Pancreas (tissue), 10 donors: ENCODE measurements at regions not wholly inside any gene's neighbourhood (a gene's known extent, or its start where the extent isn't known, plus 50 kb on each side); places are given as distances from the start of the nearest gene placed in this dataset.

Source experiments
- ATAC-seq, 4 donors: fragments of 200-7000 bp; cut with Tn5 transposase; one replicate each; pipeline versions ENCODE4 v1.8.0 to v1.9.1; 2020; ENCODE audit warnings: mild to moderate bottlenecking in 4 of 4, moderate library complexity in 4 of 4
- DNase-seq, 6 donors: peaks; one replicate each; pipeline ENCODE4 v3.0.0-alpha.2; 2020
- FAIRE-seq: peaks from 2 replicates; lab custom pipeline; 2012; peaks lifted over from hg19 to GRCh38; lab: Jason Lieb, UNC
- H3K27ac ChIP-seq, 4 donors: fragments of 200-600 bp; sonication (generic); 1 replicate in 3 of 4; 2 replicates in 1 of 4; pipeline versions ENCODE4 v1.5.0 to v1.8.0; 2020
- H3K27me3 ChIP-seq, 4 donors: fragments of 200-600 bp; one replicate each; pipeline ENCODE4 v1.8.0; 2021
- H3K36me3 ChIP-seq, 3 donors: fragments of 200-600 bp; sonication (generic) in 1 of 3; one replicate each; pipeline versions ENCODE4 v1.5.0 to v1.8.0; 2020 to 2021
- H3K4me1 ChIP-seq, 3 donors: fragments of 200-600 bp; one replicate each; pipeline ENCODE4 v1.8.0; 2021
- H3K4me3 ChIP-seq, 4 donors: fragments of 200-600 bp; sonication (generic) in 2 of 4; one replicate each; pipeline versions ENCODE4 v1.5.0 to v1.8.0; 2020 to 2021
- H3K9me3 ChIP-seq, 4 donors: fragments of 200-600 bp; one replicate each; pipeline ENCODE4 v1.8.0; 2021
- CTCF ChIP-seq, 4 donors: fragments of 200-600 bp; sonication (generic) in 3 of 4; IDR thresholded peaks; one replicate each; pipeline versions ENCODE4 v1.5.0 to v1.8.0; 2021; ENCODE audit warnings: antibody characterized with exemption in 4 of 4
- WGBS, 2 donors: extraction: QIAGEN DNeasy Blood & Tissue Kit; methylation state at CpG; one replicate each; pipeline ENCODE4 v1.1.7; 2013; 5-methylcytosine and 5-hydroxymethylcytosine counted together
- intact Hi-C, 3 donors: fragments of 100-400 bp; cut with DNase I; formaldehyde crosslinking; loops; one replicate each; pipeline versions ENCODE4 v1.11.1 to v1.14.2; 2022
- microRNA-seq, 2 donors: library from miRNA; unstranded; fragments of <30 nt; microRNA quantifications; one replicate each; pipeline versions ENCODE4 to v1.1.0, GENCODE V29; 2019 to 2020
- donor health status: healthy with polysubstance abuse.
- donor health status: DM: no; HTN: no; CAD: no; lungs with moderate emphysema.
- donor health status: DM: no; HTN: no; CAD: no.
- donor health status: control.
- donor health status: control.
- donor health status: Bipolar disorder and iron deficiency.
- donor health status: DM: yes; HTN: yes; CAD: no.
- donor health status: DM: no; HTN: no; CAD: no.
- donor health status: DM: no; HTN: no; CAD: no.
- donor health status: DM: yes; HTN: yes; CAD: no.

- intact Hi-C loops = loop anchor here in 1 of 3 donors (10.0 kb wide), 1 partner anchor 182 kb away; no protein-coding TSS in a partner anchor
- Histone ChIP-seq H3K4me1 (no peaks in the 10 kb centered on the region), H3K9me3 (no peaks in the 10 kb centered on the region), H3K27me3 (no peaks in the 10 kb centered on the region), H3K27ac (no peak overlapping the region), H3K4me3 (no peak overlapping the region), H3K36me3 (no peaks in the 10 kb centered on the region)
- no peak for FAIRE-seq
- DNase-seq = no peak
- TF ChIP-seq CTCF (IDR thresholded peaks at IDR 0.05) = no peak
- whole genome bisulfite sequencing, 2 donors = 80 to 94% methylated on average over 8 of the region's 8 CpGs
- ATAC-seq = no peak
Observed at GRCh38 chr6:155517294-155517693, 61.7 kb upstream of the NOX3 start.

GRCh38 chr6:155510879-155511278 is 55.2 kb upstream of the NOX3 start:
- Histone ChIP-seq H3K27me3 (no peaks in the 10 kb centered on the region), H3K9me3 (no peaks in the 10 kb centered on the region), H3K27ac (no peak overlapping the region), H3K36me3 (no peaks in the 10 kb centered on the region), H3K4me3 (no peak overlapping the region), H3K4me1 (no peaks in the 10 kb centered on the region)
- ATAC-seq = no peak
- FAIRE-seq = no peak
- intact Hi-C loops = loop anchor here in 1 of 3 donors (10.0 kb wide), 1 partner anchor 176 kb away; no protein-coding TSS in a partner anchor
- no peak for DNase-seq
- no peak for TF ChIP-seq CTCF (IDR thresholded peaks at IDR 0.05)
- WGBS, 2 donors = 43 to 87% methylated on average over 1 of the region's 1 CpG

GRCh38 chr6:155509743-155510475 is 54.3 kb upstream of the NOX3 start:
- H3K4me1 ChIP-seq = no peaks in the 10 kb centered on the region
- no peak for TF ChIP-seq CTCF (IDR thresholded peaks at IDR 0.05)
- no peak overlapping the region for H3K4me3 ChIP-seq
- no peaks in the 10 kb centered on the region for H3K9me3 ChIP-seq
- no peaks in the 10 kb centered on the region for H3K27me3 ChIP-seq
- FAIRE-seq = no peak
- 39 to 50% methylated on average over 2 of the region's 2 CpGs for WGBS, 2 donors
- intact Hi-C loops = loop anchor here in 1 of 3 donors (10.0 kb wide), 1 partner anchor 175 kb away; no protein-coding TSS in a partner anchor
- H3K27ac ChIP-seq = no peak overlapping the region
- no peak for DNase-seq
- no peaks in the 10 kb centered on the region for H3K36me3 ChIP-seq
- ATAC-seq = no peak

GRCh38 chr6:155505608-155505989 is 50.0 kb upstream of the NOX3 start:
- ATAC-seq = no peak
- Histone ChIP-seq H3K4me1 (no peaks in the 10 kb centered on the region), H3K27ac (no peak overlapping the region), H3K4me3 (no peak overlapping the region), H3K27me3 (no peaks in the 10 kb centered on the region), H3K36me3 (no peaks in the 10 kb centered on the region), H3K9me3 (no peaks in the 10 kb centered on the region)
- no peak for DNase-seq
- FAIRE-seq = no peak
- WGBS, 2 donors = 15 to 18% methylated on average over 2 of the region's 2 CpGs
- intact Hi-C loops = no loop called here
- no peak for TF ChIP-seq CTCF (IDR thresholded peaks at IDR 0.05)

Small RNAs in the stretch of these regions (microRNA-seq; reads per million reads assigned to microRNA genes)
- 0 reads per million in 2 donors for gene MIR1202
